Epithelial cell of proximal tubule (primary cell): ENCODE measurements at regions not wholly inside any gene's neighbourhood (a gene's known extent, or its start where the extent isn't known, plus 50 kb on each side); places are given as distances from the start of the nearest gene placed in this dataset.

ENCODE experiments used
- DNase-seq: peaks from one replicate; pipeline ENCODE4 v3.0.0-alpha.2; 2011; ENCODE audit warnings: low read depth
- H3K4me3 ChIP-seq: 2 replicates; pipeline ENCODE4 v1.5.1; 2011; ENCODE audit warnings: low read depth, mild to moderate bottlenecking, low read length
- TF ChIP-seq, protein P1 (sequence below): conservative IDR thresholded peaks from 2 replicates; pipeline ENCODE4 v1.5.1; 2012; ENCODE audit warnings: low read depth, mild to moderate bottlenecking, low read length

DNA sequence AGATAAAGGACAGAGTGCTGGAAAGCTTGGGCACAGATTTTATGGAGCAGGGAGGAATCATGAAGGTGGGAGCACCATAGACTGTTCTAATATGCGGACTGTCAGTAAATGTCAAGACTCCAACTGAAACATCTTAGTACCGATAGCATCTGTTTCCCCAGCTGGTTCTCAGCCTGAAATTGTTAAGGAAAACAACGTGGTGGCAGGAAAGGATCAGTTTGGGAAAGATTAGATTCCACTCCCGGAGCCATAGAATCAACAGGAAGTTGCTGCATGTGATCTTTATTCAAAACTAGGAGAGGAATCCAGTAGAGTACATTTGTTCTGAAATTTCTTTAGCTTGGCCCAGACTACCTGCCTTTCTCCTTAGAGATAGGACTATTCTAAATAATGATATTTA, 559.1 kb downstream of the CSNK1G3 start:
- DNase-seq, result no peak
- H3K4me3 ChIP-seq, result no peak overlapping the region
- TF ChIP-seq, protein P1, sequence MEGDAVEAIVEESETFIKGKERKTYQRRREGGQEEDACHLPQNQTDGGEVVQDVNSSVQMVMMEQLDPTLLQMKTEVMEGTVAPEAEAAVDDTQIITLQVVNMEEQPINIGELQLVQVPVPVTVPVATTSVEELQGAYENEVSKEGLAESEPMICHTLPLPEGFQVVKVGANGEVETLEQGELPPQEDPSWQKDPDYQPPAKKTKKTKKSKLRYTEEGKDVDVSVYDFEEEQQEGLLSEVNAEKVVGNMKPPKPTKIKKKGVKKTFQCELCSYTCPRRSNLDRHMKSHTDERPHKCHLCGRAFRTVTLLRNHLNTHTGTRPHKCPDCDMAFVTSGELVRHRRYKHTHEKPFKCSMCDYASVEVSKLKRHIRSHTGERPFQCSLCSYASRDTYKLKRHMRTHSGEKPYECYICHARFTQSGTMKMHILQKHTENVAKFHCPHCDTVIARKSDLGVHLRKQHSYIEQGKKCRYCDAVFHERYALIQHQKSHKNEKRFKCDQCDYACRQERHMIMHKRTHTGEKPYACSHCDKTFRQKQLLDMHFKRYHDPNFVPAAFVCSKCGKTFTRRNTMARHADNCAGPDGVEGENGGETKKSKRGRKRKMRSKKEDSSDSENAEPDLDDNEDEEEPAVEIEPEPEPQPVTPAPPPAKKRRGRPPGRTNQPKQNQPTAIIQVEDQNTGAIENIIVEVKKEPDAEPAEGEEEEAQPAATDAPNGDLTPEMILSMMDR, result no peak

DNA sequence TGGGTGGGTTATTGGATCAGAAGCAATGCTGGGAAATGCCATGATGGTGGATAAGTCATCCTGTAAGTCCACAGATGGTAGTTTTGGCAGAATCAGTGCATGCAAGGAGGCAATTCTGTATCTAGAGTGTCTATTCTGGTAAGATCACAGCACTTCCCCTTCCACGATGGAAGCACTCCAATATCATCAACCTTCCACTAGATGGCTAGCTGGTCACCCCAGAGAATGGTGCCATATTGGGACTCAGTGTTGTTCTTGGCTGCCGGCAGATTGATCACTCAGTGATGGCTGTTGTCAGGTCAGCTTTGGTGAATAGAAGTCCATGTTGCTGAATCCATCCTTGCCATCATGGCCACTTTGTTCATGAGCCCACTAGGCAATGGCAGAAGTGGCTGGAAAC, 553.5 kb downstream of the CSNK1G3 start:
- DNase-seq, result no peak
- H3K4me3 ChIP-seq, result no peak overlapping the region
- TF ChIP-seq, protein P1, result no peak

DNA sequence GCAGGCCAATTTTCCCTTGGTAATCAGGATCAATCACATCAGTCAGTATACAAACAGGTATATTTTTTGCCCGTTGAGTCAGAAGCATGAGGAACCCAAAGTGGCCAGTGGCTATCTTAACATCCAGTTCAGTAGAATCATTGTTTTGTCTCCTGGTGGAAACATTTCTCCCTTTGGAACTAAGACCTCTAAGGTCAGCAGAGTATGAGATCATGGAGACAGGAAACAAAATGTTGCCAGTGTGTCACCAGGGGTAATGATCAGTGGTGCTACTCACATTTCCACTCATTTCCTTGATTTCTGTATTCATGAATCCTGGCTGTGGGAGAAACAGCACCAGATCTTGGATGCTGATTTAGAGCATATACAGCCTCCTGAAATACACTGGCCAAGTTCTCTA, 553.0 kb downstream of the CSNK1G3 start:
- TF ChIP-seq, protein P1, result no peak
- no peak overlapping the region for H3K4me3 ChIP-seq
- peak; percentile 57 for DNase-seq

DNA sequence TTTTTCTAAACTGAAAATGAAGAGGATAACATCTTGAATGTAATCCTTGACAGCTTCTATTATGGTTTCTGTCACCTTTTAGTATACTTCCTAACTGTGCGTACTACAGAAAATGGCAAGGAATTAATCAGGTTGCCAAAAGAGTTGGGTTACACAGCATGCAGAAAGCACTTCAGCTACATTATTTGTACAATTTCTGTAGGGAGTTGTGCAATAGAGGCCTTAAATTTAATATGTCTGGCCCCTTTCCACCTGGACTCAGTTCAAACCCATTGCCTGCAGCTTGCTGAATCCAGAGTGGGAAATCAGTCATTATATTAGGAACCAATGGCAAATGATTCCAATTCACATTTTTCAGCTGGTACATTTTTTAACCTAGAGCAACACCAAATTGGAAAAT, 549.7 kb downstream of the CSNK1G3 start:
- TF ChIP-seq, protein P1, result no peak
- no peak overlapping the region for H3K4me3 ChIP-seq
- DNase-seq, result no peak

DNA sequence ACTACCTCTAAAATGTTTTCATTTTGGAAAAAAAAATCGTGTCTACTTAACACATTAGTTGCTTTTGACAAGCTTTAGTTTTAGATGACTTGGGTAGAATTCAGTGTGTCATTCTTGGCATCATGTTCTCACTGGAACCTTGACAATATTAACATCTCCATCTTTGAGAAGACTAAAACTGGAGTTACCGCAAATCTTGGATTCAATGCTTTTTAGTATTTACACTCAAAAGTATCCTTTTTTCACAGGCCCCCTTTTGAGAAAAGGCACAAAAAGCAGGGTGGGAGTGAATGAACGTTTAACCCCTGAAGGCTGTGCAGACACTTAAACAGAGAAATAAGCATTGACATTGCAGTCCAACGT, 549.1 kb downstream of the CSNK1G3 start:
- no peak overlapping the region for H3K4me3 ChIP-seq
- TF ChIP-seq, protein P1, result no peak
- no peak for DNase-seq

DNA sequence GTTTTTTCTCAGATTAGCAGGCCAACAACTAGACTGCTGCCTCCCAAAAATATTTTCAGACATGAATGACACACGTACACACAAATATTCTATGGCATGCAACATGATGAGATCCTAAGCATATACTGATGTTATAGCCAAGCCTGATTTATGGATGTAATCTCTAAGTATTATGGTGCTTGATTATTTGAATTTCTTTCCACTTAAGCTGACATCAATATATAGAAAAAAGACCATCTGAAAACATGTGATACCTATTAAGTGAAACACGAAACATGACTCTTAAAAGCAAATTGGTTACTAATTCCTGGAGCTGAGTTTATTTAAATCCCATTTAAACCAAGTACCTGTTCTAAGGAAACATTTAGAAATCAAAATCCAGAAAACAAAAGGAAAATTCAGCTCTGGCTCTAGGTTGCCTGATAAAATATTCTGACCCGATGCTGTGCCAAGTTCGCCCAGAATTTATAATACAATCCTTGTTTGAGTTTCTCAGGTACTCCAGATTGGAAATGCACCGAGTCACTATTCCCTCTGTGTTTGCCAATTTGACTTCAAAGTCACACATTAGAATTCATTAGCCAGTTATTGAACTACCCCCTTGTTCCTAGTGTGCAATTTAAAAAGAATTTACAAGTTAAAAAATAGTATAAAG, 548.6 kb downstream of the CSNK1G3 start:
- H3K4me3 ChIP-seq, result no peak overlapping the region
- DNase-seq, result no peak
- TF ChIP-seq, protein P1, result no peak

DNA sequence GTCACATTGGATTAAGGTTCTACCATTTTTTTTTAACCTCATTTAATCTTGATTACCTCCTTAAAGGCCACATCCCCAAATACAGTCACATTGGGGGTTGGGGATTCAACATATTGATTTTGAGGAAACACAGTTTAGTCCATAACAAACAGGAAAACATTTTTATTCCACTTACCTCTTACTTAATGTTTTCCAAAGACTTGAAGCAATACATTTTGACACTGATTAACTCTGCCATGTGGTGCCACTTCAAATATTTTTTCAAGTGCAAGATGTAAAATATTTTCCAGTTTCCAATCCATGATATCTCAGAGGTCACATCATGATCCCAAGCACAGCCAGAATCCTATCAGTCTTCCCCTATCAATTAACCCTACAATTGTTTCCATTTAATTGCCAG, 548.0 kb downstream of the CSNK1G3 start:
- no peak for DNase-seq
- no peak overlapping the region for H3K4me3 ChIP-seq
- TF ChIP-seq, protein P1, result no peak
